ENCODE measurements at regions not wholly inside any gene's neighbourhood (a gene's known extent, or its start where the extent isn't known, plus 50 kb on each side); places are given as distances from the start of the nearest gene placed in this dataset.

- TF ChIP-seq, protein P1, sequence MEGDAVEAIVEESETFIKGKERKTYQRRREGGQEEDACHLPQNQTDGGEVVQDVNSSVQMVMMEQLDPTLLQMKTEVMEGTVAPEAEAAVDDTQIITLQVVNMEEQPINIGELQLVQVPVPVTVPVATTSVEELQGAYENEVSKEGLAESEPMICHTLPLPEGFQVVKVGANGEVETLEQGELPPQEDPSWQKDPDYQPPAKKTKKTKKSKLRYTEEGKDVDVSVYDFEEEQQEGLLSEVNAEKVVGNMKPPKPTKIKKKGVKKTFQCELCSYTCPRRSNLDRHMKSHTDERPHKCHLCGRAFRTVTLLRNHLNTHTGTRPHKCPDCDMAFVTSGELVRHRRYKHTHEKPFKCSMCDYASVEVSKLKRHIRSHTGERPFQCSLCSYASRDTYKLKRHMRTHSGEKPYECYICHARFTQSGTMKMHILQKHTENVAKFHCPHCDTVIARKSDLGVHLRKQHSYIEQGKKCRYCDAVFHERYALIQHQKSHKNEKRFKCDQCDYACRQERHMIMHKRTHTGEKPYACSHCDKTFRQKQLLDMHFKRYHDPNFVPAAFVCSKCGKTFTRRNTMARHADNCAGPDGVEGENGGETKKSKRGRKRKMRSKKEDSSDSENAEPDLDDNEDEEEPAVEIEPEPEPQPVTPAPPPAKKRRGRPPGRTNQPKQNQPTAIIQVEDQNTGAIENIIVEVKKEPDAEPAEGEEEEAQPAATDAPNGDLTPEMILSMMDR (IDR thresholded peaks at IDR 0.05), result no peak
- TF ChIP-seq POLR2A (IDR thresholded peaks at IDR 0.05) (no peak), POLR2AphosphoS5 (IDR thresholded peaks at IDR 0.05; ENCODE audit: insufficient read depth in 1 of 2, low read depth in 1 of 2) (no peak)
- intact Hi-C loops (cut with DNase I), result no loop called here
- Histone ChIP-seq H3K27ac (no peak overlapping the region), H3K36me3 (no peaks in the 10 kb centered on the region), H3K4me3 (no peak overlapping the region), H3K9me3 (no peaks in the 10 kb centered on the region), H3K27me3 (no peaks in the 10 kb centered on the region), H3K4me1 (no peaks in the 10 kb centered on the region)
- DNase-seq (ENCODE audit: extremely low spot score in 2 of 2), result no peak
Measured at GRCh38 chr18:59748628-59749360, 51.6 kb upstream of the CCBE1 start.

Measured in vagina (tissue), 2 donors.